GM21390 (cell line): ENCODE measurements at regions not wholly inside any gene's neighbourhood (a gene's known extent, or its start where the extent isn't known, plus 50 kb on each side); places are given as distances from the start of the nearest gene placed in this dataset.
"Not testable (repeated sequence)": the region's sequence is repeated elsewhere in the genome, so short reads cannot be mapped to it uniquely, and the experiment has no call there.

Experiments
- ATAC-seq: cut with Tn5 transposase; IDR thresholded peaks from one replicate; pipeline ENCODE4 v1.9.1; 2021; ENCODE audit not compliant: unreplicated experiment

DNA sequence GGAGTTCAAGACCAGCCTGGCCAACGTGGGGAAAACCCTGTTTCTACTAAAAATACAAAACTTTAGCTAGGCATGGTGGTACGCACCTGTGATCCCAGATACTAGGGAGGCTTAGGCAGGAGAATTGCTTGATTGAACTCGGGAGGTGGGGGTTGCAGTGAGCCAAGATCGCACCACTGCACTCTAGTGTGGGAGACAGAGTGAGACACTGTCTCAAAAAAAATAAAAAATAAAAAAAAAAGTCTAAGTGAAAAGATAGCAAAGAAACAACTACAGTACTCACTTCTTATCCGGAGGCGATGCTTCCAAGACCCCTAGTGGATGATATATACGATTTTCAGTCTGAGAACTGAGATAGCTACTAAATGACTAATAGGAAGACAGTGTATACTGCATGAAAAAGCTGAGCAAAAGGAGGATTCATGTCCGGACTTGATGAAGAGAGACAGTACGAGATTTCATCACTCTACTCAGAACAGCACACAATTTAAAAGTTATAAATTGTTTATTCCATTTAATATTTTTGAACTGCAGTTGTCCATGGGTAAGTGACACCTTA is 138.7 kb upstream of the GOLGA6L6 start:
- ATAC-seq, result not testable (repeated sequence)

DNA sequence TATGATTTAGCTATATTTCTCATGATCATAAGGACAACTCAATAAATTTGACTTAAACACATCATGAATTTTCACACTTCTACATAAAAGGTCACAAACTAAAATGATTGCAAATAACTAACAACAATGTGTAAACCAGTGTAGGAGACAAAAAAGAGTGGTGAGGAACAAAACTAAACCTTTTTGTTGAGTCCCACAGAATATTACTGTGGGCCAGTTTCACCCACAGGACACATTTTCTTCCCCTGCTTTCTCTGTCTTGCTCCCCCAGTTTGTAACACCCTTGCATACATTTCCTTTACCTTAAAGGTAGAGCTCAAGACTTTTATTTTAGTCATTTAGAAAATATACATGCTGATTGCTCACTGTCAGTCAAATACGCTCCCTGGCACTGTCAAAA is 130.9 kb upstream of the GOLGA6L6 start:
- ATAC-seq, result no peak

DNA sequence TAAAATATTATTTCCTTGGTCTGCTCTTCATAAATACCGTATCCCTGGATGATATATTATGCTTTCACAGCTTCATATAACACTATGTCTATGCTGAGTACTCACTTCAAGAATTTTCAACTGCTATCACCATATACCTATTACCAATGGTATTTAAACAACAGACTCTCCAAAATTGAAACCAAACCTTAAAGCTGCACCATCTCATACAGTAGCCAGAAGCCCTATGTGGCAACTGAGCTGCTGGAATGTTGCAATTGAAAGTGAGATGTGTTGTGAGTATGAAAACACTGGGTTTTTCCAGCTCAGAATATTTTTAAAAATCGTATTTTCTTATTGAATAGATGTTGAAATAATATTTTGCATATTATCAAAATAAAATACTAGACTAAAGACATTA is 130.1 kb upstream of the GOLGA6L6 start:
- ATAC-seq, result no peak

DNA sequence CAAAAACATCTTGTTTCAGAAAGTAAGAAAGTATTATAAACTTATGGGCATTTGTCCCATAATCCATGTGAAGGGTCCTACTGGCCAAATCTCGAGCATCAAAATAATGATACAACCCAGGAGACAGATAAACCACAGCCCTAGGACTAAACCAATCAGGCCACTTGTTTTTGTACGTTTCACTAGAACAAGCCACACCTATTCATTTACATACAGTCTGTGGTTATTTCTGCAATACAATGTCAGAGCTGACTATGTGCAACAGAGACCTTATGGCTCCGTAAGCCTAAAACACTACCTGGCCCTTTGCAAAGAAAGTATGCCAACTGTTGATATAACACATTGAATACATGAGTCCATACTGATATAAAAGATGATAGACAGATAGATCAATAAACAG is 124.8 kb upstream of the GOLGA6L6 start:
- ATAC-seq, result not testable (repeated sequence)

DNA sequence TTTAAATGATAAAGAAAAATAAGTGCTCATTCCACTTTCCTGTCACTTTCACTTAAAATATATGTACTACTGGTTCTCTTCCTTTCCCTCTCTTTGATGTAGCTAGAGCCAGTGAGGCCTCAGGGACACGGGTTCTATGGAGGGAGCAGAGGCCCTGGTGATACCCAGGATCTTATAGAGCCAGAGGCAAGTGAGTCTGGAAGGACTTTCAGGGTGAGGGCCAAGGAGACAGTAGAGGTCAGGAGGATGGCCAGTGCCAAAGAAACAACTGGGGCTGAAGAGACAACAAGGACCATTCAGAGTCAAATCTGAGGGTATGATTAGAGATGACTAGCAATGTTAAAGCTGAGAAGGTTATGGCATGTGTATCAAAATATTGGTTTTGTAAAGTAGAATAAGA is 124.1 kb upstream of the GOLGA6L6 start:
- ATAC-seq, result no peak

DNA sequence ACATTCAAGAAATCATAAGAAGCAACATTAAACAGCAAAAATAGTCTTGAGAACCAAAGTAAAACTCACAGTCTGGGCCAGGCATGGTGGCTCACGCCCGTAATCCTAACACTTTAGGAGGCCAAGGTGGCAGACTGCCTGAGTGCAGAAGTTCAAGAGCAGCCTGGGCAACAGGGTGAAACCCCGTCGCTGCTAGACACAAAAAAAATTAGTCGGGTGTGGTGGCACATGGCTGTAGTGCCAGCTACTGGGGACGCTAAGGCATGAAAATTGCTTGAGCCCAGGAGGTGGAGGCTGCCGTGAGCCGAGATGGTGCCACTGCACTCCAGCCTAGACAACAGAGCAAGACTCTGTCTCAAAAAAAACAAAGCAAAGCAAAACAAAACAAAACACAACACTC is 117.7 kb upstream of the GOLGA6L6 start:
- ATAC-seq, result no peak

DNA sequence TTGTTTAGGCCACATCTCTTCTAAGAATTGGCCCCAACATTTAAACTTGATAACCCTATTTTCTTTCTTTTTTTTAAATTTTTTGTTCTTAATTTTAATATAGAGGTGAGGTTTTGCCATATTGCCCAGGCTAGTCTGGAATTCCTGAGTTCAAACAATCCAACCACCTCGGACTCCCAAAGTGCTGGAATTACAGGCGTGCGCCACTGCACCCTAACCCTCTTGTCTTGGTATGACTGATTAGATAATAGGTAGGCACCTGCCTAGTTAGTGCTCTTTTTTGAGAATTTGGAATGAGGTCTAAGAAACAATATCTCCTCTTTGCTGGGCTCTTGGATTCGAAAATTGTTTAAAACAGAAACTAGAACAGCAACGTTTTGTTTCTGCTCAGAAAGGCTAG is 116.4 kb upstream of the GOLGA6L6 start:
- ATAC-seq, result no peak

DNA sequence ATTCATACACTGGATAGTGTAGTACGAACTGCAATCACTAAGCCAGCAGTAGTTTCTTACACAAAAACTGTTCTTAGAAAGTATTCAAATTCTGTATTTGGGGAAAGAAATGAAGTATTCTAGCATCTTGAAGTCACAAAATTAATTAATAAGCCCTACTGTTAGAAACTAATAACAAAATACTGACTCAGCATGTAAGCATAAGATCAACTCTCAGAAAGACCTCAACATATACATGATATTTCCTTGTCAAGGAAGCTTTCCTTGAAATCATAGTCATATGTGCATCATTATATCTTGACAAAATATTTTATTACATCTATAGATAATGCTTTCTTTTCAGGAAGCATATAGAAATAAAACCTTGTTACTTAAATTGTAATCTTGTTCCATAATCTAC is 115.5 kb upstream of the GOLGA6L6 start:
- ATAC-seq, result no peak

DNA sequence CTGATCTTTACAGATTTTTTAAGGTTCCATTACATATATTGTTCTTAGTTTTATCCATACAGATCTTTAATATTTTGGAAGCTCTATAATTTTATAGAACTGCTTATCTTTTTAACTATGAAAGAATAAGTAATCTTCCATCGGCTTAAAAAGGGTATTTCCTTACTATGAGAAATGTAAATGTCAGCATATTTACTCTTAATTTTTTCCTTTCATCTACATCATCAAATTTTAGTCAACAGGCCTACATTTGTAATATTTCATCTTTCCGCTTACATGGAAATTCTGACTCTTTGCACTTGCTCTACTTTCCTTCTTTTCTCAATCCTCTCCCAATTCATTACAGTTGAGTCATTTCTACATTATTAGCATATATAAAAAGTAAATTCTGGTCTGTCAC is 111.3 kb upstream of the GOLGA6L6 start:
- no peak for ATAC-seq

DNA sequence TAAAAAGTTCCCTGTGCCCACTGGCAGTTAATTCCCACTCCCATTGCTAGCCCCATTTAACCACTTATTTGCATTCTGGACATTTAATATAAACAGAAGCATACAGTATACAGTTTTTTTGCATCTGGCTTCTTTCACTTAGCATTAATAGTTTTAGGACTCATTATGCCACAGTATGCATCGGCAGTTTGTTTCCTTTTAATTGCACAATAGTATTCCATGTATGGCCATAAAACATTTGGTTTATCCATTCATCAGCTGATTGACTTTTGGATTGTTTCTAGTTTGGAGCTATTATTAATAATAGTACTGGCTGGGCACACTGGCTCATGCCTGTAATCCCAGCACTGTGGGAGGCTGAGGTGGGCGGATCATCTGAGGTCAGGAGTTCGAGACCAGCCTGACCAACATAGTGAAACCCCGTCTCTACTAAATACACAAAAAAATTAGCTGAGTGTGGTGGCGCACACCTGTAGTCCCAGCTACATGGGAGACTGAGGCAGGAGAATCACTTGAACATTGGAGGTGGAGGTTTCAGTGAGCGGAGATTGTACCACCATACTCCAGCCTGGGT is 106.9 kb upstream of the GOLGA6L6 start:
- not testable (repeated sequence) for ATAC-seq

DNA sequence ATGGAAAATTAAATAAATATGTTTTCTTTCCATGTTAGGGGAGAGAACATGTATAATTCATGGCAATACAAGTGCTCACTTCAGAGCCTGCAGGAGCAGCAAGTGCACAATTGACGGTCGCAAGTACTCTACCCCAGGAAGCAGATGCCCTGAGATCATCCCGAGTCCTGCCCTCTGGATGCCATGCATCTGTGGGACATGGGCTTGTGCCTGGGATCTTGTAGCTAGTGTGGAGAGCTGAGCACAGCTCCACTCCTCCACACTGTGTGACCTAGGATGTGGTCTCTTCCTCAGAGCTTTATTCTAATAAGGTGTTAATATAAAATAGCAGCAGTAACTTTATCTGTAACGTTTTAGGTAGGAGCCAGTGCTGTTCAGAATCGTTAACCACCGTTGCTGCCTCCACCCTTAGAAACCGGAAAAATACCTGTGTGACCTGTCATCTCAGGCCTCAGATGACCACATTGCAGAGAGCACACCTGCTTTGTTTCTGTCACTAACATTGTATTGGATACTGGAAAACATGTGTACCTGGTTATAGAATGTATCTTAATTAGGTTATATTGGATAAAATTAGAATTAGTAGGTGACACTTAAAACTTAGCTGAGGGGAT is 105.0 kb upstream of the GOLGA6L6 start:
- ATAC-seq, result no peak

DNA sequence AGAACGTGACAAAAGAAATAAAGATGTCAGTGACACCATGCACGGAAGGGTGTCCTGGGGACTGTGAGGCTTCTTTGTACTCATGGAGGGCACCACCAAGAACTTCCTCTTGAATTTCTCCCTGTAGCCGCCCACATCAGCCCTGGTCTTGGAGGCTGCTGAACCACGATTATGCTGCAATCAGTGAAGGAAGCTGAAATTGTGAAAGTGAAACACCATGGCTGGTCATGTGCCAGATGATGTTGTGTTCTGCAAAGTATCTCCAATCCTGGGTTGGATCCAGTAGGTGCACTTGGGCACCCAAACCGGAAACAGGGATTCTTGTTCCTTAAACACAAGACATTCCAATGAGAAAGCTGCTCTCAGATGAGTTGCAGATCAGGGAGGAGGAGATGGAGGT is 104.4 kb upstream of the GOLGA6L6 start:
- ATAC-seq, result peak; percentile 67

DNA sequence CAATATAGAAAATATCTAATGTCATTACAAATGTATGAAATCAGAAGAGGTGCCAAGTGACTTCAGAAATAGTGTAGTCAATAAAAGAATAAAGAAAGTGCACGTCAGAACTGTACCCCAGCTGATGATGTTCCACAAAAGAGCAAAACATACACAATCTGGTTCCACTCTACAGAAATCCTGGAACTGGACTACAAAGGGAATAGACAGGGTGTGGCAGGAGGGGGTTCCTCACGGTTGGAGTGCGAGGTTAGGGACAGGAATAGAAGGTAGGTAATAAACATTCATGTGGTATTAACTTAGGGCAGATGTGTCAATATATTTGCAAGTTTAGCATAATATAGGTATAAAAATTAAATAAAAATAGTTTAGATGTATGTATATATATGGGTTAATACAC is 103.3 kb upstream of the GOLGA6L6 start:
- ATAC-seq, result no peak

DNA sequence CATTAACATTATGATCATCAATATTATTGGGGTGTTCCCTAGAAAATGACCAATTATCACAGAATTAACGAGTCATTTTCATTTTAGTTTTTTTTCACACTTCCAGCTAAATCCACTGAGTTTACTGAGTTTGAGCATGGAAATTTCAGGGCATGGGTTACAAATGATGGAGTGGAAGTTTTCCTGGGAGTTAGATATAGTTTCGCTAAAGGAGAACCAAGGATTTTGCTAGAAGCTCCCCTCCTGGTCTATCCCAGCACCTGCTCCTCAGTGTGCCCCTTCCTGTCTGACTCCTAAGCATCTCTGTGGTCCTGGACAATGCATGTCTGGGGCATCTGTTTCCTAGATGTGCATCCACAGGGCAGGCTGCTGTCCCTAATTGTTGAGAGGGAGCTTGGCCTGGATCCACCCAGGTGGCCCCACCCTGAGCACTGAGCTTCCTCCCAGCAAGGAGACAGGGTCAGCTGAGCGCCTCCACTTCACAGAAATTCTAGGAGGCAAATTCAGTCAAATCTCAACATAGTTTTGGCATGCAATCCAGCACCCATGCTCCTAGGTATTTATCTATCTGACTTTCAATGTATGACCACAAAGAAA is 102.3 kb upstream of the GOLGA6L6 start:
- no peak for ATAC-seq

DNA sequence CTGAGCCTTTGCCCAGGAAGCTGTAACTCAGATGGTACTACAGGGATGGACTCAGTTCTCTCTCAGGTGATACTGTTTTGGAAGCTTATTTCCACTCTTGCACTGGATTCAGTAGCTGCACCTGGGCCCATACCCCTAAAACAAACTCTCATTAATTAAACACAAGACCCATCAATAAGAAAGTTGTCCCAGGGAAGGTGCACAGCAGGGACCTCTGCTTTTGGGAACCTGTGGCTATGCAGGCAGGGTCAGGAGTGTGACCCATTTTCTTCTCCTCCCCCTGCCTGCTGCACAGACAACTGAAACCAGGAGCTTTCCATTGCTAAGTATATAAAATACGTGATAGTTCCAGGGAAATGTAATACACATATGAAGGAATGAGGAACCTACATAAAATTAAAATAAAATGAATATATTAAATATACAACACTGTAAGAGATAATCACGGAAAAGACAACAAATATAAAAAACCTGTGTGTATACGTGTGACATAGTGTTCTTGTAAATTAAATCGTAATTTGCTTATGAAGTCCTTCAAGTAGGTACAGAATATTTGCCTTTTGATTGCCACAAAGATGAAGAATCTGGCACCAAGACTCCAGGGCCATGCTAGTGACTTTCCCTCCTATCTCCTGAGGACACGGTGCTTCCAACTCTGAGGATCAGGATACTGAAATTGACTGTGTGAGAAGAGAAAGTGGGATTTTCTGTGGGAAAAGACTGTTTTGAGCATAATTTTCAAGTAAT is 101.6 kb upstream of the GOLGA6L6 start:
- ATAC-seq, result no peak

DNA sequence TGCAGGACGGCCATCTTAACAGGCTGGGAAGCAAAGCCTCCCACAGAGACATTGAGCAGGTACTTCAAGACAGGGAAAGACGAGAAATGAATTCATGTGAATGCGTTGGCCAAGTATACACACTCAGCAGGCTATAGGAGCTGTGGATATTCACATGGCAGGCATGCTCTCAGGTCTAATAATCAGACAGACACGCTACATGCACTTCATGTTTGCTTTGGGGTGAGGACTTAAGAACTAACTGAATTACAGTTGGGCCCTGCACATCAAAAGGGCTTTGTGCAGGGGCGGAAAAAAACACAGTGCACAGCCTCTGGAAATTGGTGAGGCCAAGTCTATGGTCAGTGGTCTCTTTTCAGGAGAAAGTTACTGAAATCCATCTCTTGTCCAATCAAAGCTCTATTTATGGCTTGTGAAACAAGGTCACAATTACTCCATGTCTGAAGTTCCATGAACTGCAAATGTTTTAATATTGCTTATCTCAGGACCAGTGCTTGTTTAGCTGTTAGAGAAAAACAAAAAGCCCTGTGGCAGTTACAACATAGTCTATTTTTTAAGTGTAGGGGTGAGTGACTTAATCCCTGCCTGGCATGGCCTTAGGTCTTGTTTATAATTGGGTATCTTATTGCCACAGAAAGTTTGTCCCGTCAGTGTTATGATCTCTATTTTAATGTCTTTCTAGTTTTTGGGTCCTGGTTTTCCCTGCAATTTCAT is 100.6 kb upstream of the GOLGA6L6 start:
- ATAC-seq, result no peak

DNA sequence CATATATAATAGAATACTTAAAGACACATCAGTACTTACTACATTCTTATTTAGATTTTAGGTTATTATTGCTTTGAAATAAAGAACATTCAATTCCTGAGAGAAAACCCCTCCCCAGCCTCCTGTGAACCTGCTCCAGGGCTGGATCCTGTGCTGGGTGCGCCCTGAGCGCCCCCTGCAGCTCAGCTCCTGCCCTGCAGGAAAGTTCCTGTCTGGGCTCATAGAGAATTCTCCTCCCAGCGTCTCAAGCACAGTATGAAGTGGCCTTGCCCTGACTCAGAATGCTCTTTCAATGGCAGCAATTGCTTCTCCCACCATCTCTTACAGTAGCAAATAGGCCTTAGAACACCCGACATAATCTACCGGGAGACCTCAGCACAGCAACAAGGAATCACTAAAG is 98.8 kb upstream of the GOLGA6L6 start:
- peak; percentile 62 for ATAC-seq

DNA sequence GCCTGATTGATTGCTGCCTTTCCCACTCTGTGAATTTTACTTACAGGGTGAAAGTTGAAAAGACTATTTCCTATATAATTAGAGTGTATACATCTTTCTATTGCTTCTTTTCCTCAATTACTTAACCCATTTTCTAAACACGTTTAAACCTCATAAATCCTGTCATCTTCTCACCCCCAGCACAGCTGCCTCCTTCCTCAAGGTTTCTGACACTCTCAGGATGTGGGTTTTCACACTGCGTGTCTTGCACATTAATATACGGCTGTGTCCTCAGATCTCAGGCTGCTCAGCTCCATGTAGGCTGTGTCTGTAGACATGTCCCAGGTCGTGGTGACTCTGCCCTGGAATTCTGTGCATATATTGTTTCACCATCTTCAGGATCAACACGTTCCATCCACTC is 97.6 kb upstream of the GOLGA6L6 start:
- not testable (repeated sequence) for ATAC-seq

DNA sequence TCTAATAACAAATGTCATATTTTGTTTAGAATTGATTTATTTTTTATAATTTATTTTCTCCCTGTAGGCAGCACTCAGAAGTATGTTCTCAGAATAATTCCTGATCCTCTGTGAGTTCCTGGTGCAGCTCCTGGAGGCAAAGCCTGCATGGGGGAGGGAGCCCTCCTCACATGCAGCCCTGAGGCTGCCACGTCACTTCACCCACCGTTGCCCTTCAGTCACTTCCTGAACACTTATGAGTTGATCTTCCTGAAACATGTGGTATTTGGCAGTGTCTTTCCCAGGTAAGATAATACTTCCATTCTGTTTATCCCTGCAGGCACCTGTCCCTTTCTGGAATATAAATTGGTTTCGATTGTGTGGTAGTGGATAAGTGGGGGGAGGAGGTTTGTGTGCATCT is 95.9 kb upstream of the GOLGA6L6 start:
- not testable (repeated sequence) for ATAC-seq

DNA sequence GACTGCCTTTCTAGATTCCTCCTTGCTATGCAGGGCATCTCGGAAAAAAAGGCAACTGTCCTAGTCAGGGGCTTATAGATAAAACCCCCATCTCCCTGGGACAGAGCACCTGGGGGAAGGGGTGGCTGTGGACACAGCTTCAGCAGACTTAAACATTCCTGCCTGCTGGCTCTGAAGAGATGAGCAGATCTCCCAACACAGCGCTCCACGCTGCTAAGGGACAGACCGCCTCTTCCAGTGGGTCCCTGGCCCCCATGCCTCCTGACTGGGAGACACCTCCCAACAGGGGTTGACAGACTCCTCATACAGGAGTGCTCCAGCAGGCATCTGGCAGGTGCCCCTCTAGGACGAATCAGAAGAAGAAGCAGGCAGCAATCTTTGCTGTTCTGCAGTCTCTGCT is 87.9 kb upstream of the GOLGA6L6 start:
- not testable (repeated sequence) for ATAC-seq

DNA sequence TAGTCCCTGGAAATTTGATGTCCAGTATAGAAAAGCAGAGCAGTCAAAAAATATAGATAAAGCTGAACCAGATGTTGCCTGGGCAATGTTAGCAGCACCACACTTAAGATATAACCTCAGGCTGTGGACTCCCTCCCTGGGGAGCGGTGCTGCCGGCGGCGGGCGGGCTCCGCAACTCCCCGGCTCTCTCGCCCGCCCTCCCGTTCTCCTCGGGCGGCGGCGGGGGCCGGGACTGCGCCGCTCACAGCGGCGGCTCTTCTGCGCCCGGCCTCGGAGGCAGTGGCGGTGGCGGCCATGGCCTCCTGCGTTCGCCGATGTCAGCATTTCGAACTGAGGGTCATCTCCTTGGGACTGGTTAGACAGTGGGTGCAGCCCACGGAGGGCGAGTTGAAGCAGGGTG is 86.9 kb upstream of the GOLGA6L6 start:
- not testable (repeated sequence) for ATAC-seq
